ENCODE measurements at regions not wholly inside any gene's neighbourhood (a gene's known extent, or its start where the extent isn't known, plus 50 kb on each side); places are given as distances from the start of the nearest gene placed in this dataset.

GRCh38 chr13:65064967-65065366 is 2165.2 kb downstream of the PCDH9 start:
- H3K27ac ChIP-seq, result no peak overlapping the region
- TF ChIP-seq, protein P1, sequence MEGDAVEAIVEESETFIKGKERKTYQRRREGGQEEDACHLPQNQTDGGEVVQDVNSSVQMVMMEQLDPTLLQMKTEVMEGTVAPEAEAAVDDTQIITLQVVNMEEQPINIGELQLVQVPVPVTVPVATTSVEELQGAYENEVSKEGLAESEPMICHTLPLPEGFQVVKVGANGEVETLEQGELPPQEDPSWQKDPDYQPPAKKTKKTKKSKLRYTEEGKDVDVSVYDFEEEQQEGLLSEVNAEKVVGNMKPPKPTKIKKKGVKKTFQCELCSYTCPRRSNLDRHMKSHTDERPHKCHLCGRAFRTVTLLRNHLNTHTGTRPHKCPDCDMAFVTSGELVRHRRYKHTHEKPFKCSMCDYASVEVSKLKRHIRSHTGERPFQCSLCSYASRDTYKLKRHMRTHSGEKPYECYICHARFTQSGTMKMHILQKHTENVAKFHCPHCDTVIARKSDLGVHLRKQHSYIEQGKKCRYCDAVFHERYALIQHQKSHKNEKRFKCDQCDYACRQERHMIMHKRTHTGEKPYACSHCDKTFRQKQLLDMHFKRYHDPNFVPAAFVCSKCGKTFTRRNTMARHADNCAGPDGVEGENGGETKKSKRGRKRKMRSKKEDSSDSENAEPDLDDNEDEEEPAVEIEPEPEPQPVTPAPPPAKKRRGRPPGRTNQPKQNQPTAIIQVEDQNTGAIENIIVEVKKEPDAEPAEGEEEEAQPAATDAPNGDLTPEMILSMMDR (IDR thresholded peaks at IDR 0.05), result no peak
- no peak for TF ChIP-seq POLR2A (IDR thresholded peaks at IDR 0.05)
- intact Hi-C loops (cut with DNase I), result no loop called here
- 65 to 80% (median 68%) methylated on average over 4 of the region's 4 CpGs for WGBS, 4 donors
- H3K27me3 ChIP-seq, result no peaks in the 10 kb centered on the region
- H3K36me3 ChIP-seq (replicated peaks in 1 of 2), result no peaks in the 10 kb centered on the region
- H3K4me3 ChIP-seq, result no peak overlapping the region
- DNase-seq, result no peak
- no peaks in the 10 kb centered on the region for H3K9me3 ChIP-seq (replicated peaks in 1 of 3)
- H3K4me1 ChIP-seq (replicated peaks in 1 of 2), result no peaks in the 10 kb centered on the region

DNA sequence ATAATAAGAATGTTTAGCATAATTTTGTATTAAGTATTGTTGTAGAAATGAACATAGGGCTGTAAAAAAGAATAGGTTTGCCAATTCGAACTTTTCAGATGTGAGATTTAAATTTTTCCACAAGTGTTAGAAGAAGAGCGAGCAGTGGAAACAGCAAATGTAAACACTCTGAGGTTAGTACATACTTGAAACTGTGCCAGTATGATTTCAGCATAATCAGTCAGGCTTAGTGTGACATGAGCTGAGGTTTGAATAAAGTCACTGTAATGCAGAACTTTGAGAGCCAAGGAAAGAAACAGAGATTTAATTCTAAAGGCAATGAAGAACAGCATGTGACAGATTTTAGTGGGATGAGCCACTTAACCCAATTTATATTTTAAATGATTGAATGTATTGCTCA is 2166.4 kb downstream of the PCDH9 start:
- DNase-seq, result no peak
- WGBS, 4 donors, result 8 to 28% (median 25%) methylated on average over 1 to 2 of the region's 2 CpGs; no CpG with 5 or more reads in 1 of the 4 donors
- Histone ChIP-seq H3K9me3 (replicated peaks in 1 of 3) (no peaks in the 10 kb centered on the region), H3K4me3 (no peak overlapping the region), H3K27ac (no peak overlapping the region), H3K36me3 (replicated peaks in 1 of 2) (no peaks in the 10 kb centered on the region), H3K4me1 (replicated peaks in 1 of 2) (no peaks in the 10 kb centered on the region), H3K27me3 (no peaks in the 10 kb centered on the region)
- intact Hi-C loops (cut with DNase I), result no loop called here
- TF ChIP-seq, protein P1 (IDR thresholded peaks at IDR 0.05), result no peak
- TF ChIP-seq POLR2A (IDR thresholded peaks at IDR 0.05), result no peak

DNA sequence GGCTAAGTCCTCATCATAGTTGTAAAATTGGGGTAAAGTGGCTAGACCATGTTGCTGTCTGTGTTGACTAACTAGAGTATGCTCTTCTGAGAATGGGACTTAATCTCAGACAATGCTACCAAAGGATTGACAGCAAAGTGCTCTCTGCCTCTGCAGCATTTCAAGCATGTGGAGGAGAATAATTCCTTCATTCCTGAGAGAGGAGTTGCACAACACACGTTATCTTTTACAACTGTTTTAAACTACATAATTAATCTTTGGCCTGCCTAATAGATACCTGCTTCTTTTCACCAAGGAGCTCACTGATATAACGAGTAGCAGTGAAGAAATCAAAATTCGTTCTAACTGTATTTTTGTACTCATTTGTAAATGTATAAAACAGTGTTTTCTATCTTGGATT is 2172.2 kb downstream of the PCDH9 start:
- Histone ChIP-seq H3K27ac (no peak overlapping the region), H3K9me3 (replicated peaks in 1 of 3) (no peaks in the 10 kb centered on the region), H3K4me3 (no peak overlapping the region), H3K27me3 (no peaks in the 10 kb centered on the region), H3K4me1 (replicated peaks in 1 of 2) (no peaks in the 10 kb centered on the region), H3K36me3 (replicated peaks in 1 of 2) (no peaks in the 10 kb centered on the region)
- intact Hi-C loops (cut with DNase I), result no loop called here
- DNase-seq, result no peak
- WGBS, 4 donors, result 41 to 64% (median 46%) methylated on average over 3 of the region's 3 CpGs
- no peak for TF ChIP-seq POLR2A (IDR thresholded peaks at IDR 0.05)
- TF ChIP-seq, protein P1 (IDR thresholded peaks at IDR 0.05), result no peak

GRCh38 chr13:65054277-65054676 is 2175.9 kb downstream of the PCDH9 start:
- Histone ChIP-seq H3K27ac (no peak overlapping the region), H3K4me3 (no peak overlapping the region), H3K9me3 (replicated peaks in 1 of 3) (no peaks in the 10 kb centered on the region), H3K4me1 (replicated peaks in 1 of 2) (no peaks in the 10 kb centered on the region), H3K27me3 (no peaks in the 10 kb centered on the region), H3K36me3 (replicated peaks in 1 of 2) (no peaks in the 10 kb centered on the region)
- no peak for DNase-seq
- WGBS, 4 donors, result 50 to 78% (median 63%) methylated on average over 2 of the region's 2 CpGs
- TF ChIP-seq, protein P1 (IDR thresholded peaks at IDR 0.05), result no peak
- no peak for TF ChIP-seq POLR2A (IDR thresholded peaks at IDR 0.05)
- intact Hi-C loops (cut with DNase I), result no loop called here
